ENCODE measurements at regions not wholly inside any gene's neighbourhood (a gene's known extent, or its start where the extent isn't known, plus 50 kb on each side); places are given as distances from the start of the nearest gene placed in this dataset.
"Not testable (repeated sequence)": the region's sequence is repeated elsewhere in the genome, so short reads cannot be mapped to it uniquely, and the experiment has no call there.

- no peak for TF ChIP-seq CTCF (IDR thresholded peaks at IDR 0.05; ENCODE audit: low read depth, low read length)
- no peak for DNase-seq (ENCODE audit: extremely low read depth, low read depth)
Observed at GRCh38 chr16:75811020-75811634, 84.8 kb upstream of the CPHXL start.

GRCh38 chr16:75818491-75818890, 92.2 kb upstream of the CPHXL start:
- TF ChIP-seq CTCF (IDR thresholded peaks at IDR 0.05; ENCODE audit: low read depth, low read length) = no peak
- no peak for DNase-seq (ENCODE audit: extremely low read depth, low read depth)

GRCh38 chr16:75820672-75821071, 94.4 kb upstream of the CPHXL start:
- TF ChIP-seq CTCF (IDR thresholded peaks at IDR 0.05; ENCODE audit: low read depth, low read length) = no peak
- no peak for DNase-seq (ENCODE audit: extremely low read depth, low read depth)

- no peak for DNase-seq (ENCODE audit: extremely low read depth, low read depth)
- no peak for TF ChIP-seq CTCF (IDR thresholded peaks at IDR 0.05; ENCODE audit: low read depth, low read length)
Observed at GRCh38 chr16:75821117-75821516, 94.8 kb upstream of the CPHXL start.

GRCh38 chr16:75825750-75826149, 99.5 kb upstream of the CPHXL start:
- not testable (repeated sequence) for DNase-seq (ENCODE audit: extremely low read depth, low read depth)

- DNase-seq (ENCODE audit: extremely low read depth, low read depth) = not testable (repeated sequence)
Observed at GRCh38 chr16:75827372-75828038, 101.2 kb upstream of the CPHXL start.

- not testable (repeated sequence) for DNase-seq (ENCODE audit: extremely low read depth, low read depth)
Observed at GRCh38 chr16:75833385-75833784, 107.1 kb upstream of the CPHXL start.

GRCh38 chr16:75836347-75837010, 110.2 kb upstream of the CPHXL start:
- DNase-seq (ENCODE audit: extremely low read depth, low read depth) = no peak
- no peak for TF ChIP-seq CTCF (IDR thresholded peaks at IDR 0.05; ENCODE audit: low read depth, low read length)

- no peak for TF ChIP-seq CTCF (IDR thresholded peaks at IDR 0.05; ENCODE audit: low read depth, low read length)
- DNase-seq (ENCODE audit: extremely low read depth, low read depth) = no peak
Observed at GRCh38 chr16:75837264-75837663, 111.0 kb upstream of the CPHXL start.
